Fibroblast of pulmonary artery (primary cell): ENCODE measurements at regions not wholly inside any gene's neighbourhood (a gene's known extent, or its start where the extent isn't known, plus 50 kb on each side); places are given as distances from the start of the nearest gene placed in this dataset.

Experiments
- DNase-seq: peaks from one replicate; pipeline ENCODE4 v3.0.0-alpha.2; 2010; ENCODE audit warnings: low read depth
- H3K4me3 ChIP-seq: replicated peaks from 2 replicates; pipeline ENCODE4 v1.5.1; 2011; ENCODE audit warnings: low read depth, mild to moderate bottlenecking, control low read depth, low read length, moderate library complexity
- TF ChIP-seq, protein P1 (sequence below): IDR thresholded peaks from 2 replicates; pipeline ENCODE4 v1.5.1; 2011; ENCODE audit warnings: mild to moderate bottlenecking, control low read depth, low read length, inconsistent platforms; ENCODE audit errors: missing control alignments

DNA sequence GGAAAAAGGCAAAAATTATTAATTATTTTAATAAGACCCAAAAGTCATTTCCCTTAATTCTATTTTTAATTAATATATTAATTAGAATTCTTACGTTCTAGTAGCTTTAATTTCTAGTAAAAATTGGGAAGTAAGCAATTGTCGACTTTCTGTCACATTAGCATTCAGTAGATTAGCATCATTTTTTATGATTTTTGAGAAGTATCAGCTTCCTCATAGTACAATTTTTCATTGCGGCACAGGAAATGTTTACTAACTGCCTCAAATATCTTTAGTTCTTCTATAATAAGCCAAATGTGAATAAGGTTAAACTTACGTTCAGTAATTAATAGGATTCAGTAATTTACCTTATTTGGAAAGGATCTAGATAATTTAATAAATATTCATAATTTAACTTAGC is 687.4 kb downstream of the EPM2A start:
- TF ChIP-seq, protein P1, sequence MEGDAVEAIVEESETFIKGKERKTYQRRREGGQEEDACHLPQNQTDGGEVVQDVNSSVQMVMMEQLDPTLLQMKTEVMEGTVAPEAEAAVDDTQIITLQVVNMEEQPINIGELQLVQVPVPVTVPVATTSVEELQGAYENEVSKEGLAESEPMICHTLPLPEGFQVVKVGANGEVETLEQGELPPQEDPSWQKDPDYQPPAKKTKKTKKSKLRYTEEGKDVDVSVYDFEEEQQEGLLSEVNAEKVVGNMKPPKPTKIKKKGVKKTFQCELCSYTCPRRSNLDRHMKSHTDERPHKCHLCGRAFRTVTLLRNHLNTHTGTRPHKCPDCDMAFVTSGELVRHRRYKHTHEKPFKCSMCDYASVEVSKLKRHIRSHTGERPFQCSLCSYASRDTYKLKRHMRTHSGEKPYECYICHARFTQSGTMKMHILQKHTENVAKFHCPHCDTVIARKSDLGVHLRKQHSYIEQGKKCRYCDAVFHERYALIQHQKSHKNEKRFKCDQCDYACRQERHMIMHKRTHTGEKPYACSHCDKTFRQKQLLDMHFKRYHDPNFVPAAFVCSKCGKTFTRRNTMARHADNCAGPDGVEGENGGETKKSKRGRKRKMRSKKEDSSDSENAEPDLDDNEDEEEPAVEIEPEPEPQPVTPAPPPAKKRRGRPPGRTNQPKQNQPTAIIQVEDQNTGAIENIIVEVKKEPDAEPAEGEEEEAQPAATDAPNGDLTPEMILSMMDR = no peak
- no peak overlapping the region for H3K4me3 ChIP-seq
- no peak for DNase-seq

DNA sequence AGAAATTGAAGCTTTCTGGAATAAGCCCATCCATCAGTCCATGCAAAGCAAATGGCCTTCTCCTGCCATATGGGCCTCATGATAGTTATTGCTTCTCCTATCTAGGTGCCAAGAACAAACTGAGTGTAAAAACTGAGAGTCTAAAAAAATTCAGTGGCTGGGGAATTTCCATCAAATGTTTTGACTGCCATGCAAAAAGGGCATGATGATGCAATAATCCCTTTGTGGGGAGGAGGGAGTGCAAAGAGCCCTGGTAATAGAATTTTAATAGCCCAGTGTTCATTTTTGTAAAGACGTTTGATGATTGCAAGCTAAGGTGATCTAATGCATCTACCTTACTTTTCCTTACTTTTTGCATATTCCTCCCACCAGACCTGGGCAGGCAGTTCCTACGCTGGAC is 683.7 kb downstream of the EPM2A start:
- DNase-seq = peak; percentile 14
- TF ChIP-seq, protein P1 = no peak

DNA sequence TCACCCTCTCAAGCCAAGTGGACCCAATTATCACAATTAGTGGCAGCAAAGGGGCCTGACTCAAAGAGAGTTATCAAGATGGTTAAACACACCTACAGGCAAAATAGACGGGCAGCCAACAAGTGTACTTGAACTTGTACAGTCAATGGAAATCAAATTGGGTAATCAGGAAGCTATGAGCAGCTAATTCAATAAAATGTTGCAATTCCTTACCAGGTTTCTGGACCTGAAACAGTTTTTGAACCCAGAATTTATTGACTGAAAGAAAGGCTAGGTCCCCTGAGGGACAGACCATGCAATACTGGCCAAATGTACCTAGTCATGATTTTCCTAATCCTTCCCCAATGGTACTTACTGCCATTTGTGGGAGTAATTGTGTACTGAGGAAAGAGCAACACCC is 679.8 kb downstream of the EPM2A start:
- no peak overlapping the region for H3K4me3 ChIP-seq
- no peak for DNase-seq
- TF ChIP-seq, protein P1 = no peak

More for the DNA sequence above, 683.7 kb downstream of the EPM2A start:
- no peak overlapping the region for H3K4me3 ChIP-seq

DNA sequence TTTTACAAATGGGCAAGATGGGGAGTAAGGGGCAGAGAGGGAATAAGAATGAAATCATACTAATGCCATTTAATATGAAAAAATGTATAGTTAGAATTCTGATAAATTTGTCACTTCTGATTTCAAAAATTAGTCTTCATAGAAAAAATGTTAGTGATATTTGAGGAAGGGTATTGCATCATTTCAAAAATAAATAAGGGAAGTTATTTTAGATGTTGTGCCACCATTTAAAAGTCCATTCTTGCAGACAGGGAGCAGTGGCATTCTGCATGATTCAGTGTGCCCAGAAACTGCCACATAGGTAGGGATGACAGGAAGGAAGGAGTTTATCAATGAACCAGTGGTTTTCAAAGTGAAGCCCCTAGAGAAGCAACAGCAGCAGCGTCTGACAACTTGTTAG is 674.6 kb downstream of the EPM2A start:
- DNase-seq = no peak
- no peak overlapping the region for H3K4me3 ChIP-seq
- TF ChIP-seq, protein P1 = no peak

DNA sequence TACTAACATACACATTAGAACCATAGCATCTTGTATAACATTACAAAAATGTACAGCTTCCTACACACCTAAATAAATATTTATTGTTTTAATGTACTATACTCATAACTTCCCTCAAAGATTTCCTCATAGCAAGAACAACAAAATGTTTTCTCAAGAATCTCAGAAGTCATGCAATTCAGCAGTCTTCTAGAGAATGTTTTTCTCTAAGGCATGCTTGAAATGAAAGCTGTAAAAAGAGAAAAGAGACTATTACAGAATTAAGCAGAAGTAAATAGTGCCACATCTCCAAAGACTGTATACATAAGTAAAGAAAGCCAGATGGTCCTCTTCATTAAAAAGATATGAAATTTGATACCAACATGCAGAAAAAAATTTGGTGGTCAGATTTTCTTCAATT is 672.2 kb downstream of the EPM2A start:
- no peak overlapping the region for H3K4me3 ChIP-seq
- no peak for DNase-seq
- TF ChIP-seq, protein P1 = no peak

DNA sequence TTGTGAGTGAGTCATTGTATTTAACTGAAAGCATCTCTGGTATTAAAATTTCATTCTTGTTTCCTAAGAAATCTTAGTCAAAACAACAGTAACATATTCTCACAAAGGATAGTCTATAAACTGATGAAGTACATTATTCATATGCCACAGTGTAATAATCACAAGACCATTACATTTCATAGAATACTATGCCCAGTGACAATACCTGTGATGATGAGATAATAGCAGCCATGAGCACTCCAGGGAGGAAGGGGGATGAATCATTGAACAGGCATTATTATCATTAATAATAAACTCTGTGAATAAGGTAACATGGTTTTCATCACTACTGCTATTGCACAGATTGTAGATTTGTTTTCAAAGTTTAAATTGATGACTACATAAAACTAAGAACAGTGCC is 667.9 kb downstream of the EPM2A start:
- TF ChIP-seq, protein P1 = no peak
- H3K4me3 ChIP-seq = no peak overlapping the region
- no peak for DNase-seq

DNA sequence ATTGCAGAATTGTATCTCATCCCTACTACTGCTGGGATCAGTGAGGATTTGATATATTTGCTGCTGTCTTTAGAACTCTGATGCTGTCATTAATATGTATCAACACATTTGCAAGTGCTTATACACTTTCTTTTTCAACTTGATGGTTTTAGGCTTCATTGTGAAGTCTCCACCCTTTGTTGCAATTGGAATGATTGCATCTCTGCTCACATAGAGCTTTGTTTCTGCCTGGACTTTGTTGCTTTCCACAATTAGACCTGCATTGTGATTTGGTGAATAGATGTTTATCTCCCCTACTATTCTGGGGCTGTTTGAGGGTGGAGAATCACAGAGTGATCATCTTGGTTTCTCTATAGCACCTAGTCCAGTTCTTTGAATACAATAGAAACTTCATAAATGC is 666.7 kb downstream of the EPM2A start:
- DNase-seq = no peak
- TF ChIP-seq, protein P1 = no peak
- H3K4me3 ChIP-seq = no peak overlapping the region
